Suppressor macrophage treated with lipopolysaccharide for 1 hour (primary cell): ENCODE measurements at regions not wholly inside any gene's neighbourhood (a gene's known extent, or its start where the extent isn't known, plus 50 kb on each side); places are given as distances from the start of the nearest gene placed in this dataset.
"Not testable (repeated sequence)": the region's sequence is repeated elsewhere in the genome, so short reads cannot be mapped to it uniquely, and the experiment has no call there.

Experiments used
- DNase-seq, 3 donors: peaks; one replicate each; pipeline ENCODE4 v3.0.0-alpha.2; 2020 to 2022

- DNase-seq, result not testable (repeated sequence)
These were observed 188.0 kb downstream of the MMUT start for GRCh38 chr6:49274809-49275769.

GRCh38 chr6:49269190-49269589, 193.9 kb downstream of the MMUT start:
- no peak for DNase-seq

GRCh38 chr6:49264909-49265308, 198.1 kb downstream of the MMUT start:
- DNase-seq, result no peak

GRCh38 chr6:49264496-49264895, 198.6 kb downstream of the MMUT start:
- no peak for DNase-seq

GRCh38 chr6:49257549-49257948, 205.5 kb downstream of the MMUT start:
- no peak for DNase-seq

- no peak for DNase-seq
These were observed 207.7 kb downstream of the MMUT start for GRCh38 chr6:49255335-49255734.

- DNase-seq, result no peak
These were observed 210.2 kb downstream of the MMUT start for GRCh38 chr6:49252901-49253300.

- no peak for DNase-seq
These were observed 229.6 kb downstream of the MMUT start for GRCh38 chr6:49233483-49233882.

- no peak for DNase-seq
These were observed 237.6 kb downstream of the MMUT start for GRCh38 chr6:49225471-49225870.

- DNase-seq, result no peak
These were observed 242.8 kb downstream of the MMUT start for GRCh38 chr6:49220293-49220692.

GRCh38 chr6:49205526-49205925, 257.5 kb downstream of the MMUT start:
- no peak for DNase-seq

GRCh38 chr6:49202924-49203536, 260.0 kb downstream of the MMUT start:
- DNase-seq, result no peak

- DNase-seq, result no peak
These were observed 265.0 kb downstream of the MMUT start for GRCh38 chr6:49198015-49198414.

GRCh38 chr6:49162379-49162778, 300.7 kb downstream of the MMUT start:
- not testable (repeated sequence) for DNase-seq

- DNase-seq, result no peak
These were observed 307.7 kb downstream of the MMUT start for GRCh38 chr6:49155316-49155715.

- no peak for DNase-seq
These were observed 311.1 kb downstream of the MMUT start for GRCh38 chr6:49151957-49152356.

GRCh38 chr6:49151461-49151860, 311.6 kb downstream of the MMUT start:
- DNase-seq, result no peak

- no peak for DNase-seq
These were observed 312.0 kb downstream of the MMUT start for GRCh38 chr6:49151033-49151432.

- no peak for DNase-seq
These were observed 317.8 kb downstream of the MMUT start for GRCh38 chr6:49145280-49145679.

- DNase-seq, result no peak
These were observed 320.5 kb downstream of the MMUT start for GRCh38 chr6:49142421-49143151.

GRCh38 chr6:49121970-49122369, 341.1 kb downstream of the MMUT start:
- no peak for DNase-seq

GRCh38 chr6:49118478-49118877, 344.6 kb downstream of the MMUT start:
- no peak for DNase-seq

- no peak for DNase-seq
These were observed 352.1 kb downstream of the MMUT start for GRCh38 chr6:49110916-49111315.

GRCh38 chr6:49097664-49098063, 365.4 kb downstream of the MMUT start:
- not testable (repeated sequence) for DNase-seq
